GM10248 (cell line): ENCODE measurements at regions not wholly inside any gene's neighbourhood (a gene's known extent, or its start where the extent isn't known, plus 50 kb on each side); places are given as distances from the start of the nearest gene placed in this dataset.

Experiments
- CTCF ChIA-PET: fragments of 300-600 bp; sonication (Branson Sonifier 250); formaldehyde crosslinking; extraction: SDS; loops from one replicate; lab custom pipeline; 2021; ENCODE audit warnings: antibody characterized with exemption; lab: Yijun Ruan, JAX
- POLR2A ChIA-PET: fragments of 350-650 bp; sonication (Branson Sonifier 250); formaldehyde crosslinking; extraction: SDS; loops from one replicate; lab custom pipeline; 2020; ENCODE audit warnings: antibody characterized with exemption; lab: Yijun Ruan, JAX
- DNase-seq: peaks from one replicate; pipeline ENCODE4 v3.0.0; 2012; ENCODE audit errors: extremely low spot score
- TF ChIP-seq, protein P1 (sequence below): IDR thresholded peaks from 2 replicates; pipeline ENCODE4 v1.5.1; 2012; ENCODE audit warnings: mild to moderate bottlenecking, low read depth; ENCODE audit errors: extremely low read depth, missing control alignments, control extremely low read depth

DNA sequence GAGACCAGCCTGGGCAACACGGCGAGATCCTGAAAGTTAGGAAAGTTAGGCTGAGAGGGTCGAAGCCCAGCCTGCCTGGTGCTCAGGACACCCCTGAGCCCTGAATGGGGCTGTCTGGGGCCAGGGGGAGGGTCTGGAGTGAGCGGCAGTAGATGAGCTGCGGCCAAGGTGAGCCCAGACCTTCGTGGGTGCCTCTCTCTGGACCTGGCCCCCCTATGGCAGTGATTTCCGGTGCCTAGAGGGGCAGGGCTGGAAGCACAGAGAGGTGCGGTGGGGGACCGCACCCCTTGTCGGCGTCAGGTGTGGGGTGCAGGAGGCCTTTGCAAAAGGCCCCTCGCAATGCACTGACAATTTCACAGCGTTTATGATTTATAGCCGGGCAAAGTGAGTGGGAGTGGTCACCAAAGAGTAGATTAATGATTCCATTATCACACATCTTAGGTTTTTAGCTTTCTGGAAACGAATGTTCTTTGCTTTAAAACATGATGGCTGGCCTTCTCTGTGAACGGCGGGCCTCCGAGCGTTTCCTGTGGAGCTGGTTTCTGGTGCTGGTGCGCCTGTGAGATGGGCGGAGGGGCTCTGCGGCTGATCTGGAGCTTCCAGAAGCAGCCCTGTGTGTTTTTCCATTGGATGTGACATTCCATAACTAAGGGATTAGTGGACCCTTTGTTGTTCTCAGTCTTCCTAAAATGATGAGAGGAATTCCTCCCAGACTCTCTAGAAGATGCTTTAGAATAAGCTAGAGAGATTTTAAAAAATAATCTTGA is 171.0 kb upstream of the ZNF32 start:
- POLR2A ChIA-PET: no interaction called here
- TF ChIP-seq, protein P1, sequence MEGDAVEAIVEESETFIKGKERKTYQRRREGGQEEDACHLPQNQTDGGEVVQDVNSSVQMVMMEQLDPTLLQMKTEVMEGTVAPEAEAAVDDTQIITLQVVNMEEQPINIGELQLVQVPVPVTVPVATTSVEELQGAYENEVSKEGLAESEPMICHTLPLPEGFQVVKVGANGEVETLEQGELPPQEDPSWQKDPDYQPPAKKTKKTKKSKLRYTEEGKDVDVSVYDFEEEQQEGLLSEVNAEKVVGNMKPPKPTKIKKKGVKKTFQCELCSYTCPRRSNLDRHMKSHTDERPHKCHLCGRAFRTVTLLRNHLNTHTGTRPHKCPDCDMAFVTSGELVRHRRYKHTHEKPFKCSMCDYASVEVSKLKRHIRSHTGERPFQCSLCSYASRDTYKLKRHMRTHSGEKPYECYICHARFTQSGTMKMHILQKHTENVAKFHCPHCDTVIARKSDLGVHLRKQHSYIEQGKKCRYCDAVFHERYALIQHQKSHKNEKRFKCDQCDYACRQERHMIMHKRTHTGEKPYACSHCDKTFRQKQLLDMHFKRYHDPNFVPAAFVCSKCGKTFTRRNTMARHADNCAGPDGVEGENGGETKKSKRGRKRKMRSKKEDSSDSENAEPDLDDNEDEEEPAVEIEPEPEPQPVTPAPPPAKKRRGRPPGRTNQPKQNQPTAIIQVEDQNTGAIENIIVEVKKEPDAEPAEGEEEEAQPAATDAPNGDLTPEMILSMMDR: no peak
- DNase-seq: no peak
- CTCF ChIA-PET: interaction anchor here (1.2 kb wide), 3 partner anchors 16 to 130 kb away, joined by 3 to 4 read pairs (median 3); no protein-coding TSS in a partner anchor

DNA sequence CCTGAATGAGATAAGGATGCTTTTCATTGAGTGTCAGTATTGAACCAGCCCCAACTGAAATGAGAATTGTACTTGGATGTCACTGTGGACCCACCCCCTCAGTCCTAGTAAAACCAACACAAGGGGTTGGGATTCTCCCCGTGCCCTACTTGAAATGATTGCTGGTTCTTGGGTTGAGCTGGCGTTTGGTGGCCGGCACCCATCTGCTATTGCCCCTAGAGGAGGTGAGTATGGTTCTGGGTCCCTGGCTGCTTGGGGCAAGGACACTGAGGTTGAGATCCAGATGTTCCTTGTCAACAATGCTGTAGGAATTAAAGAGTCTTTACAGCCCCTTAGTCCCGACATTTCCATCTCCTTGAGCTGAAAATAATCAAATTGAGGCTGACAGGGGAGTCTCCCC is 170.0 kb upstream of the ZNF32 start:
- no peak for DNase-seq
- TF ChIP-seq, protein P1: no peak
- CTCF ChIA-PET: interaction anchor here (1.2 kb wide), 1 partner anchor 15 kb away, joined by 4 read pairs; no protein-coding TSS in a partner anchor
- POLR2A ChIA-PET: no interaction called here

DNA sequence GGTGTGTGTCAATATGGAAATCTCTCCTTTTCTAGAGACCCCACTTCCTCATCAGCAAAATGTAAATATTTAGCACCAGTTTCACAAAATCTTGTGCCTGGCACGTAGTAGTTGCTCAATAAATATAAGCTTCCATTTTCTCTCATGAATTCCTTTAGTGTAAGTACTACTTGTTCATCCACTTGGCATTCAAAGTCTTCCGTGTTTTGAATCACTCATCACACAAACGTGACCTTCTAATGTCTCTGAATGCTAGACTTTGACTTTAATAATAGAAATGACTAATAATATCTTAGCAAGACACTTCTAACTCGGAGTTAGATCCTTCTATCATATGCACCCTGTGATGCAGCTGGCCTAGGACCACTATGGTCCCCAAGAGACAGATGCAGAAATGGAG is 168.7 kb upstream of the ZNF32 start:
- ChIA-PET CTCF (no interaction called here), POLR2A (no interaction called here)
- TF ChIP-seq, protein P1: no peak
- DNase-seq: no peak

DNA sequence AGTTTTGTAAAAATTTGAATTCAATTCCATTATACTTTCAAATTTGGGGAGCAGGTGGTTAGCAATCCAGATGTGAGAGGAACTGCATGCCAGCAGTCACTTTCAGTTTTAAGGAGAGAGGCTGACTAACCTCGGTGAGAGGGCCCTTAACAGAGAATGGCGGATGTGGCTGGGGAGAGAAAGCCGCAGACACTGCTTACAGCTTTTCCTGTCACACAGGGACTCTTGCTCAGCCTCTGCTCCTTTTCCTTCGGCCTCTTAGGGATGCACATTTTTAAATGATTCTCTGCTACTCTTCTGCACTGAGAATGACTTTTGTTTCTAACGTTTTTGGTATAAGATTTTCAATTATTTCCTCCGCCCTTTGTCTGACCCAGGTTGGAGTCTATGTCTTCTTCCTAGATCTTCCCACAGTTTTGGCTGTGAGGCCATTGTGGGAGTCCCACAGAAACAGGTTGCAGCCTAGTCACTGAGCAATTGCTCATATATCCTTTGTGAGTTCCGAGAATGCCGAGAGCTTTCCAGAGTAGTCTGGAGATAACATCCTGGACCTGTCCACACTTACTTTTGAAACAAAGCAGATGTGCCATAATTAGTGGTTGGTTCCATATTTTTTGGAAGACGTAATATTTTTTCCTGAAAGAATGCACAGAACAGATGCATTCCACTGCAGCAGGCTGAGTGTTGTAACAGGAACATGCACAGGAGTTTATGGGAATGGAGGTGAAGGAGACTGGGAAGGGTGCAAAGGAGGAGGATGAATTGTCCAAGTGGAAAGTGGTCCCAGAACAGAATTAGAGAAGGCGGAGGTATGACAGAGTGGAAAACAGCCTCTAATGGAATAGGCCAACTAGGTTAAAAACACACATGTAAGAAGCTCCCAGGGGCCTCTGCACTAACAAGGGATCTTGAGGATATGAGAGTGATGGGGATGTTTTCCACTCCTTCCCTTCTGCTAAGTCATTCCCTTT is 168.0 kb upstream of the ZNF32 start:
- DNase-seq: peak; percentile 59
- TF ChIP-seq, protein P1: no peak
- ChIA-PET POLR2A (no interaction called here), CTCF (no interaction called here)

DNA sequence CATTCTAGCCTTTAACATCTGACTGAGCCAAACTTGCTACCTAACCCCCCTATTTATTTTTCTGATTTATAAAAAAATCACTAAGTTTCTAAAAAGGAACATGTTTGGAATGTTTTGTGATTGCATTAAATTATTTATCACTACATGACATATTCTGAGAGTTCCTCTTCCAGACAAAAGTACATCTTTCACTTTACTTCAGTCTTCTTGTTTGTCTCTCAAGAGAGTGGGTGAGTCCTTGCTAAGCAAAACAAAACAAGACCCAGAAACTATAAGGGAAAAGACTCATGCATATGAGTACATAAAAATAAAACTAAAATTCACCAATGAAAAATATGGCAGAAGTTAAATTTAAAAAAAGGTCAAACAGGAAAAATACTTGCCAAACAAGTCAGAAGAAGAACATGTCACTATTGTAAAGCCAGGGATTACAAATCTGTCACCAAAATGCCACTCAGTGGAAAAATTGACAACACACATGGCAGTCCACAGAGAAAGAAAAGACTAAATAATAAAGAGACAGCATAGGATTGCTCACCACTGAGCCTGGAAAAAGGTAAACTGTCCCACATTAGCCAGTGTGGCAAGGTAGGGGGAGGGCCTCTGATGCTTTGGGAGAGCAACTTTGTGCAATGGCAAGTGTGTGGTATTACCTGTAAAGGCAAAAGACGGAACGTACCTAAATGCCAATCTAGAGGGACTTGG is 166.7 kb upstream of the ZNF32 start:
- ChIA-PET CTCF (no interaction called here), POLR2A (no interaction called here)
- TF ChIP-seq, protein P1: no peak
- DNase-seq: no peak

DNA sequence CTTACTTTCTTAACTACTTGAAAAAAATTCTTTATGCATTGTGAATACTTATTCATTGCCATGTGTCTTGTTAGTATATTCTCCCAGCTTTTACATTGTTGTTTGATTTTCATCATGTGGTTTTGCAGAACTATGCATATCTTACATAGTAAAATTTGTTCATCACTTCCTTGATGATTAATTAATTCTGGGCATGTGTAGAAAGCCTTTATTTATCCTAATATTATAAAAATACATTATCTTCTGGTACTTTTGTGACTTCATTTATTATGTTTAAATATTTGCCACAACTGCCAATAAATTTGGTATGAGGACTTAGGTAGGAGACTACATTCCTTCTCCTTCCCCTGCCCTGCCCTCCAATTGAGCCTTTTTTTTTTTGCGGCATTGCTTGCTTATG is 166.0 kb upstream of the ZNF32 start:
- no peak for DNase-seq
- TF ChIP-seq, protein P1: no peak
- POLR2A ChIA-PET: no interaction called here
- CTCF ChIA-PET: no interaction called here
